SH-SY5Y (cell line): ENCODE measurements at regions not wholly inside any gene's neighbourhood (a gene's known extent, or its start where the extent isn't known, plus 50 kb on each side); places are given as distances from the start of the nearest gene placed in this dataset.

Source experiments
- GATA2 ChIP-seq: IDR thresholded peaks from 2 replicates; pipeline ENCODE4 v1.6.1; 2011; ENCODE audit warnings: mild to moderate bottlenecking, low read depth, low read length
- GATA3 ChIP-seq: IDR thresholded peaks from 2 replicates; pipeline ENCODE4 v1.6.1; 2011; ENCODE audit warnings: low read depth, mild to moderate bottlenecking, low read length, moderate library complexity

GRCh38 chr2:53302455-53302854 lies 465.1 kb upstream of the CHAC2 start:
- TF ChIP-seq GATA3 (no peak), GATA2 (no peak)
